NCI-H2081 (cell line): ENCODE measurements at regions not wholly inside any gene's neighbourhood (a gene's known extent, or its start where the extent isn't known, plus 50 kb on each side); places are given as distances from the start of the nearest gene placed in this dataset.
A peak's percentile ranks its signal among the peaks of the same experiment; 100 is the strongest.

Experiments used
- DNase-seq, 2 experiments: peaks; one replicate each; lab custom pipeline; 2025; lab: John Stamatoyannopoulos, UW

GRCh38 chr9:89808756-89809181, 204.0 kb downstream of the GADD45G start:
- DNase-seq = no peak

- DNase-seq = peak in 1 of 2 experiments; percentile 5
These were observed 205.6 kb downstream of the GADD45G start for GRCh38 chr9:89810431-89810830.

GRCh38 chr9:89811356-89811755, 206.5 kb downstream of the GADD45G start:
- DNase-seq = no peak

- DNase-seq = no peak
These were observed 207.2 kb downstream of the GADD45G start for GRCh38 chr9:89811886-89812450.

GRCh38 chr9:89812556-89813181, 207.9 kb downstream of the GADD45G start:
- no peak for DNase-seq

- no peak for DNase-seq
These were observed 208.7 kb downstream of the GADD45G start for GRCh38 chr9:89813482-89813881.

- DNase-seq = peak in 1 of 2 experiments; percentile 53
These were observed 209.7 kb downstream of the GADD45G start for GRCh38 chr9:89814340-89815040.

- no peak for DNase-seq
These were observed 210.5 kb downstream of the GADD45G start for GRCh38 chr9:89815061-89815902.

- peak in 1 of 2 experiments; percentile 22 for DNase-seq
These were observed 211.2 kb downstream of the GADD45G start for GRCh38 chr9:89815903-89816573.

- DNase-seq = no peak
These were observed 212.5 kb downstream of the GADD45G start for GRCh38 chr9:89817151-89817950.

GRCh38 chr9:89820337-89820736, 215.5 kb downstream of the GADD45G start:
- DNase-seq = no peak

- DNase-seq = no peak
These were observed 216.3 kb downstream of the GADD45G start for GRCh38 chr9:89821081-89821480.

- DNase-seq = no peak
These were observed 218.2 kb downstream of the GADD45G start for GRCh38 chr9:89822996-89823395.

GRCh38 chr9:89825669-89826068, 220.9 kb downstream of the GADD45G start:
- no peak for DNase-seq

- DNase-seq = no peak
These were observed 221.4 kb downstream of the GADD45G start for GRCh38 chr9:89826186-89826585.

GRCh38 chr9:89829346-89829745, 224.5 kb downstream of the GADD45G start:
- no peak for DNase-seq

- DNase-seq = no peak
These were observed 230.9 kb downstream of the GADD45G start for GRCh38 chr9:89835666-89836065.

GRCh38 chr9:89837162-89837933, 232.5 kb downstream of the GADD45G start:
- DNase-seq = no peak

- no peak for DNase-seq
These were observed 233.1 kb downstream of the GADD45G start for GRCh38 chr9:89837934-89838310.

- no peak for DNase-seq
These were observed 233.8 kb downstream of the GADD45G start for GRCh38 chr9:89838621-89839020.
